Neural crest cell (in vitro differentiated cells): ENCODE measurements at regions not wholly inside any gene's neighbourhood (a gene's known extent, or its start where the extent isn't known, plus 50 kb on each side); places are given as distances from the start of the nearest gene placed in this dataset.
A peak's percentile ranks its signal among the peaks of the same experiment; 100 is the strongest.

Source experiments
- DNase-seq: peaks from one replicate; pipeline ENCODE4 v3.0.0; 2021; ENCODE audit warnings: low read depth, mixed read lengths, low spot score
- H3K27ac Mint-ChIP-seq: one replicate; pipeline ENCODE4 v1.8.0; 2021; ENCODE audit warnings: mild to moderate bottlenecking, mixed read lengths; ENCODE audit not compliant: unreplicated experiment
- H3K27me3 Mint-ChIP-seq: 2 replicates; pipeline ENCODE4 v1.8.0; 2021; ENCODE audit warnings: low read depth, mild to moderate bottlenecking, mixed read lengths
- H3K36me3 Mint-ChIP-seq: 2 replicates; pipeline ENCODE4 v1.8.0; 2021; ENCODE audit warnings: low read depth, mild to moderate bottlenecking, mixed read lengths
- H3K4me1 Mint-ChIP-seq: 2 replicates; pipeline ENCODE4 v1.8.0; 2021; ENCODE audit warnings: mixed read lengths
- H3K4me3 Mint-ChIP-seq: one replicate; pipeline ENCODE4 v1.8.0; 2021; ENCODE audit warnings: mild to moderate bottlenecking, mixed read lengths
- H3K9me3 Mint-ChIP-seq: 2 replicates; pipeline ENCODE4 v1.8.0; 2021; ENCODE audit warnings: mixed read lengths
- CTCF ChIP-seq: fragments of 200-600 bp; sonication (generic); conservative IDR thresholded peaks from 2 replicates; pipeline ENCODE4 v1.5.0; 2021; ENCODE audit warnings: antibody characterized with exemption, mild to moderate bottlenecking

GRCh38 chr13:62626771-62627170, 1211.1 kb upstream of the PCDH20 start:
- H3K27me3 Mint-ChIP-seq, result no peaks in the 10 kb centered on the region
- H3K4me3 Mint-ChIP-seq, result no peak overlapping the region

GRCh38 chr13:62625214-62625881, 1209.7 kb upstream of the PCDH20 start:
- Mint-ChIP-seq H3K27ac (no peak overlapping the region), H3K27me3 (no peaks in the 10 kb centered on the region), H3K4me3 (no peak overlapping the region), H3K36me3 (no peaks in the 10 kb centered on the region), H3K4me1 (no peaks in the 10 kb centered on the region), H3K9me3 (no peaks in the 10 kb centered on the region)
- TF ChIP-seq CTCF, result no peak
- no peak for DNase-seq

More at GRCh38 chr13:62626771-62627170, 1211.1 kb upstream of the PCDH20 start:
- DNase-seq, result no peak
- H3K27ac Mint-ChIP-seq, result no peak overlapping the region
- H3K4me1 Mint-ChIP-seq, result no peaks in the 10 kb centered on the region
- peak; percentile 27 for TF ChIP-seq CTCF
- H3K9me3 Mint-ChIP-seq, result no peaks in the 10 kb centered on the region
- no peaks in the 10 kb centered on the region for H3K36me3 Mint-ChIP-seq

- H3K9me3 Mint-ChIP-seq, result peaks cover under 1% of the 10 kb centered on the region
- no peak for DNase-seq
- no peaks in the 10 kb centered on the region for H3K4me1 Mint-ChIP-seq
- H3K27me3 Mint-ChIP-seq, result no peaks in the 10 kb centered on the region
- H3K4me3 Mint-ChIP-seq, result no peak overlapping the region
- H3K27ac Mint-ChIP-seq, result no peak overlapping the region
- H3K36me3 Mint-ChIP-seq, result no peaks in the 10 kb centered on the region
- no peak for TF ChIP-seq CTCF
Observed at GRCh38 chr13:62613819-62614218, 1198.2 kb upstream of the PCDH20 start.

GRCh38 chr13:62611343-62611742, 1195.7 kb upstream of the PCDH20 start:
- Mint-ChIP-seq H3K27me3 (no peaks in the 10 kb centered on the region), H3K36me3 (no peaks in the 10 kb centered on the region), H3K4me3 (no peak overlapping the region), H3K9me3 (peaks cover 12% of the 10 kb centered on the region), H3K4me1 (no peaks in the 10 kb centered on the region), H3K27ac (no peak overlapping the region)
- DNase-seq, result no peak
- no peak for TF ChIP-seq CTCF

- DNase-seq, result no peak
Observed at GRCh38 chr13:62598708-62599107, 1183.1 kb upstream of the PCDH20 start.

More at GRCh38 chr13:62598708-62599107, 1183.1 kb upstream of the PCDH20 start:
- Mint-ChIP-seq H3K27ac (no peak overlapping the region), H3K9me3 (no peaks in the 10 kb centered on the region), H3K36me3 (no peaks in the 10 kb centered on the region), H3K4me3 (no peak overlapping the region), H3K27me3 (no peaks in the 10 kb centered on the region), H3K4me1 (no peaks in the 10 kb centered on the region)
- no peak for TF ChIP-seq CTCF
